ENCODE measurements at regions not wholly inside any gene's neighbourhood (a gene's known extent, or its start where the extent isn't known, plus 50 kb on each side); places are given as distances from the start of the nearest gene placed in this dataset.
"Not testable (repeated sequence)": the region's sequence is repeated elsewhere in the genome, so short reads cannot be mapped to it uniquely, and the experiment has no call there.

DNA sequence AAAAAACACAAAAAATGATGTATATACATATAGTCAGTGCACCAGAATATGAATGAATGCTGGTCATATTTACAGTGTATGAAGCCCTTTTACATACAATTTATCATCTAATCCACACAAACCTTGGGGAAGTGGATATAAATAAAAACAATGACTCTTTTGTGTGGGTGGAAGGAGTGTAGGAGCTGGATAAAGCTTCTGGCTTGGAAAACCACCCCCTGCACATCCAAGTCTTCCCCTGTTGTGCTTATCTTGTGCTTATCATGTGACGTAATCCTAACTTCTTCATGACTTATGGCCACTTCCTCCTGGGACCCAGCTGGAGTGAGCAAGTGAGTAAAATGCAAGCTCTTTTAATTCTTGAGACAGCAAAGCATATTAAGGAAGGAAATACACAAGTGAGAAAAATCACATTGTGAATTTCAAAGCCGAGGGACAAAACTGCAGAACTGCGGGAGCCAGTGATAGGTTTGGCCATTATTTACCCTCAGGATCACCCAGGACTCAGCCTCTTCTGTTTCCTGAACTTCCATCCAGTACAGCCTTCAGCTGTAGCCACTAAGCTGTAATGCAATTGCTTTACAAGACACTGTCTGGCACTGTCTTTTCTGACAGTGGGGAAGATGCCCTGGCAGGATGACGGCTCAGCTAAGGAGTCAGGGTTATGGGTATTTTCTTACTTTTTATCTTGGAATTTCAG lies 104.0 kb upstream of the PPM1J start (continued):
- TF ChIP-seq ZNF223 (tag by site-specific recombination; IDR thresholded peaks at IDR 0.05) (no peak), ZBTB17 (tag by site-specific recombination; IDR thresholded peaks at IDR 0.05) (peak; percentile 51; the same call in 1 of the 2 replicates), OSR2 (tag by site-specific recombination; IDR thresholded peaks at IDR 0.05) (peak; percentile 67), ZBTB20 (tag by site-specific recombination; IDR thresholded peaks at IDR 0.05) (peak; percentile 72), ZNF221 (tag by site-specific recombination; IDR thresholded peaks at IDR 0.05; ENCODE audit: borderline replicate concordance) (no peak), ZNF600 (tag by site-specific recombination; IDR thresholded peaks at IDR 0.05) (peak; percentile 88), ELK4 (IDR thresholded peaks at IDR 0.05; ENCODE audit: borderline replicate concordance, low read depth, low read length) (no peak)

GRCh38 chr1:112817555-112818373 lies 102.6 kb upstream of the PPM1J start:
- TF ChIP-seq ZFP69B (tag by site-specific recombination; IDR thresholded peaks at IDR 0.05) (no peak), ZIC2 (tag by site-specific recombination; IDR thresholded peaks at IDR 0.05) (peak; percentile 50), GLIS1 (tag by site-specific recombination; IDR thresholded peaks at IDR 0.05) (peak; percentile 98)
- TF ChIP-seq, protein P1, sequence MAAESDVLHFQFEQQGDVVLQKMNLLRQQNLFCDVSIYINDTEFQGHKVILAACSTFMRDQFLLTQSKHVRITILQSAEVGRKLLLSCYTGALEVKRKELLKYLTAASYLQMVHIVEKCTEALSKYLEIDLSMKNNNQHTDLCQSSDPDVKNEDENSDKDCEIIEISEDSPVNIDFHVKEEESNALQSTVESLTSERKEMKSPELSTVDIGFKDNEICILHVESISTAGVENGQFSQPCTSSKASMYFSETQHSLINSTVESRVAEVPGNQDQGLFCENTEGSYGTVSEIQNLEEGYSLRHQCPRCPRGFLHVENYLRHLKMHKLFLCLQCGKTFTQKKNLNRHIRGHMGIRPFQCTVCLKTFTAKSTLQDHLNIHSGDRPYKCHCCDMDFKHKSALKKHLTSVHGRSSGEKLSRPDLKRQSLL (tag by site-specific recombination; IDR thresholded peaks at IDR 0.05): peak; percentile 46; the same call in 1 of the 2 replicates
- Histone ChIP-seq H3K9me3 (ENCODE audit: control insufficient read depth, insufficient read depth, low read depth, low read length) (no peaks in the 10 kb centered on the region), H3K36me3 (ENCODE audit: control insufficient read depth in 2 of 2, insufficient read depth in 1 of 2, low read length in 2 of 2) (no peaks in the 10 kb centered on the region), H3K27ac (ENCODE audit: extremely low read depth, low read depth, low read length) (no peak overlapping the region), H3K4me1 (ENCODE audit: control insufficient read depth, insufficient read depth, low read length) (0 out of 2 replicates have a peak, but pooled peaks cover 4% of the 10 kb centered on the region), H3K4me3 (ENCODE audit: low read depth, low read length) (no peak overlapping the region)
- ChIA-PET CTCF (interaction anchor here (0.6 to 4.2 kb wide), 7 partner anchors 8 to 970 kb away, joined by 3 to 34 read pairs (median 7); partner anchors contain the start of gene PPM1J), POLR2A (no interaction called here)

DNA sequence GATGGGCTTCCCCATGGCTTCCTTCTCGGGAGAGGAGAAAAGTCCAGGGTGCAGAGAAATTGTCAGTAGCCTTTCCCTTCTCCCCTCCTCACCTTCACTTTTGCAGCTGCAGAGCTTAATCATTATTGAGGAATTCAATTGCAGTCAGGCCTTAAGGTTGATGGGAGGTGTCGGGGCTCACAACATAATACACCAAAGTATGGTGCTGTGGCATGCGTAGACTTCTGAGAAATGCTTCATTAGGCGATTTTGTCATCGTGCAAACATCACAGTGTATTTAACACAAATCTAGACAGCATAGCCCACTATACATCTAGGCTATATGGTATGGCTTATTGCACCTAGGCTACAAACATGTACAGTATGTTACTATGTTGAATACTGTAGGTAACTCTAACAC lies 100.2 kb upstream of the PPM1J start:
- H3K27ac ChIP-seq (ENCODE audit: extremely low read depth, low read depth, low read length): no peak overlapping the region
- CTCF ChIA-PET: interaction anchor here (1.2 kb wide), 1 partner anchor 257 kb away, joined by 3 read pairs; the partner anchor contains the start of gene LRIG2
- POLR2A ChIA-PET: no interaction called here
- no peaks in the 10 kb centered on the region for H3K36me3 ChIP-seq (ENCODE audit: control insufficient read depth in 2 of 2, insufficient read depth in 1 of 2, low read length in 2 of 2)
- 0 out of 2 replicates have a peak, but pooled peaks cover 2% of the 10 kb centered on the region for H3K4me1 ChIP-seq (ENCODE audit: control insufficient read depth, insufficient read depth, low read length)
- TF ChIP-seq ZIC2 (tag by site-specific recombination; IDR thresholded peaks at IDR 0.05) (no peak), PRDM1 (tag by site-specific recombination; IDR thresholded peaks at IDR 0.05) (0 out of 2 replicates have a peak, but pooled peaks have one; percentile 23)
- no peaks in the 10 kb centered on the region for H3K9me3 ChIP-seq (ENCODE audit: control insufficient read depth, insufficient read depth, low read depth, low read length)
- no peak overlapping the region for H3K4me3 ChIP-seq (ENCODE audit: low read depth, low read length)

- H3K4me1 ChIP-seq (ENCODE audit: control insufficient read depth, insufficient read depth, low read length); H3K27ac ChIP-seq (ENCODE audit: extremely low read depth, low read depth, low read length); POLR2A ChIA-PET; H3K36me3 ChIP-seq (ENCODE audit: control insufficient read depth in 2 of 2, insufficient read depth in 1 of 2, low read length in 2 of 2); H3K4me3 ChIP-seq (ENCODE audit: low read depth, low read length); H3K9me3 ChIP-seq (ENCODE audit: control insufficient read depth, insufficient read depth, low read depth, low read length): not testable (repeated sequence)
- CTCF ChIA-PET: interaction anchor here (1.2 to 1.8 kb wide), 3 partner anchors 98 to 258 kb away, joined by 3 to 10 read pairs (median 4); partner anchors contain the start of gene LRIG2
- TF ChIP-seq EGR2 (tag by site-specific recombination; IDR thresholded peaks at IDR 0.05; ENCODE audit: low read depth) (peak; percentile 87), ZFHX2 (tag by site-specific recombination; conservative IDR thresholded peaks at IDR 0.05) (peak; percentile 55)
Measured at GRCh38 chr1:112814645-112815044, 99.5 kb upstream of the PPM1J start.

Measured in HEK293 (cell line).